HT-29 (cell line): ENCODE measurements at regions not wholly inside any gene's neighbourhood (a gene's known extent, or its start where the extent isn't known, plus 50 kb on each side); places are given as distances from the start of the nearest gene placed in this dataset.

ENCODE experiments used
- DNase-seq: peaks from one replicate; pipeline ENCODE4 v3.0.0-alpha.2; 2015; ENCODE audit warnings: low spot score

- no peak for DNase-seq
Observed at GRCh38 chr6:44705596-44705995, 318.1 kb downstream of the CDC5L start.

- no peak for DNase-seq
Observed at GRCh38 chr6:44706011-44706410, 318.5 kb downstream of the CDC5L start.

DNA sequence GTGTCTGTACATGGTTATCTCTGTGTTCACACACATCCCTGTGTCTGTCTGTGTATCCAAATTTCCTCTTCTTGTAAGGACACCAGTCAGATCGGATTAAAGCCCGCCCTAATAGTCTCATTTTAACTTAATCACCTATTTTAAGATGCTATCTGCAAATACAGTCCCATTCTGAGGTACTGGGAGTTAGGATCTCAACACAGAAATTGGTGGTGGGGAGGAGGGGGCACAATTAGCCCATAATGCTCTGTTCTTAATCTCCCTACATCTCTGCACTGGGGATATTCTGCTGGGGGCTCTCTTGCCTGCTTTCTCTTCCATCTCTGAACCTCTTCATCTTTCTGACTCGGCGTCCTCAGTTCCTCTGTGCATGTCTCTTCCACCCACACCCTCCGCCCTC, 320.7 kb downstream of the CDC5L start:
- no peak for DNase-seq

DNA sequence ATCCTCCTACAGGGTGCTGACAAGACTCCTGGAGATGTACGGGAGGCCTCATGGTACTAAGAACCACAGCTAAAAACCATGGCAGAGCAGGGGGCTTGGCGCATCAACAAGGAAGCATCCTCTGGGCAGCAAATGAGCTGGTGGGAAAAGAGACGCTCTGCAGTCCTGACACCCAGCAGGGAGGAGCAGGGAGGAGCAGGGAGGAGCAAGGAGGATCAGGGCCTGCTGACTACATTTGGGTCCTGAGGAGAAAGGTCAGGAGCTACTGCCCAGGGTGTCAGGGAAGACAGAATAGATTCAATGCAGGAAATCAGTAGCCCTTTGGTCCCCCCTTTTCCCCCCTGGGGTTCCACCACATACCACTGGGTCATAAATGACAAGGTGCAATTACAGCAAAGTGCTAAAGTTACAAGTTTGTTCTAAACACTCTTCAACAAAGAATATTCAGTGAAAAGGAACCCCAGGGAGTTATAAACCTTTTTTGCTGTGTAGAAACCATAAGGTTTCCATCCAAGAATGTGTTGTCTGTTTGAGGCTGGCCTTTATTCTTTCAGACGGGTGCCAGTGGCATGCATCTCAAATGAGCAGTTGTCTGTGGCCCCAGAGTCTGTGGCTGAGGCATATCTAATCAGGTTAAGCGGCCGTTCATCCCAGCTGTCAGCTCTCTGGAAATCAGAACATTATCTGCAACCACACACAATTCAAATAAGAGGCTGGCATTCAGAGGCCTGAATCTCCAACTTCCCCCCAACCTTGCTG, 325.0 kb downstream of the CDC5L start:
- no peak for DNase-seq

DNA sequence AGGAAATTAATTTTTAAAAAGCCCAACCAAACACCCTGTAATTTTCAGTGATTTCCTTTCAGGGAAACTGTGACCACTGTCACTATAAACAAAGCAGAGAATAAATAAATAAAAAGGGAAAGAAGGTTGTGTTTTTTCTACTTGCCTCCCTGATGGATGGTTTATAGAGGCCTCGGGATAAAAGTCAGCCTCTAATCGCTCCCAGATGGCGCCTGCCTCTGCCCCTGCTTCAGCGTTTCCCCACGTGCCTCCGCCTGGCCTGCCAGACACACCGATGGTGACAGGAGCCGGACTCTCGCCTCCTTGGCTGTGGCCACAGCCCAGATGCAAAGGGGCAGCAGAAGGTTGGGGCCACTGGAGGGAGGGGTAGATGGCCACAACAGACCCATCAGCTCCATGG, 327.7 kb downstream of the CDC5L start:
- no peak for DNase-seq

DNA sequence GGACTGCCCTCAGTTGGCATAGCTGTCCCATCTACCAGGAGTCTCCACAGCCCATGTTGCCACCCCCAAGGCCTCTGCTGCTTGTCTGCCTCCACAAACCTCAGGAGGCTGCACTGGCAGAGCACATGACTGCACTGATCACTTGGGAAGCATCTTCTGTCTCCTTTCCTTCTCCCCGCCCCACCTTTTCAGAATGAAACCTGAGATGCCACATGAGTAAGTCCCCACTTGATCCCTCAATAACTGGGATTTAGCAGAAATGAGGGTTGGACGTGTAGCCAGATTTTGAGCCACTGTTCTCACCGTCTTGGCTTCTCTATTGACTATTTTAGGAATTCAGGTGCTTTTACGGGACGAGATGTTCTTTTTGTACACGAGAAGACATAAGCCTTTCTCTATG, 328.4 kb downstream of the CDC5L start:
- DNase-seq = no peak

- DNase-seq = no peak
Observed at GRCh38 chr6:44717431-44717830, 329.9 kb downstream of the CDC5L start.

DNA sequence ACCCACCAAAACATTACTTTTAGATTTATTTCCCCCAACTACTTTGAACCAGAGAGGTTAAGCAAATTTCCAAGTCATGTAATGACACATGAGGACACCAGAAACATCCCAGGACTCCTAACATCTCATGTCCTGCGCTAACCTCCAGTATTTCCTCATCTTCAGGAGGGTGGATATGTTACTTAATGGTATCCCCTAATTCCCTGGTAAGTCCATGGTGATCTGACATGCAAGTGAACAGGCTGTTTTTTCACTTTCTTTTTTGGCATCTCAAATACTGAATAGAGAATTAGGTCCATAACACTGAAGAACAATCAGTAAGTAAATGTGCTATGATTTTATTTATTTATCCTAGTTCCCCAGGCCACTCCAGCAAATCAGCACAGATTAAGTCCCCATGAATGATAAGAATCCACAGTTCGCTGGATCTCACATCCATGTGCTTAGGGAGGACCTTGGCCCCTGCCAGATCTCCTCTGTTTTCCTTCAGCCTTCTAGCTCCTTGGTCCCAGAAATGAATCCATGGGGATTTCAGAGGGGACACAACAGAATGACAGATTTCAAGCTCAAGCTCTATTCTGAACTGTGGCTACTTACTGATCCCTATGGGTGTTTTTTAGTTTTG, 334.6 kb downstream of the CDC5L start:
- DNase-seq = no peak

DNA sequence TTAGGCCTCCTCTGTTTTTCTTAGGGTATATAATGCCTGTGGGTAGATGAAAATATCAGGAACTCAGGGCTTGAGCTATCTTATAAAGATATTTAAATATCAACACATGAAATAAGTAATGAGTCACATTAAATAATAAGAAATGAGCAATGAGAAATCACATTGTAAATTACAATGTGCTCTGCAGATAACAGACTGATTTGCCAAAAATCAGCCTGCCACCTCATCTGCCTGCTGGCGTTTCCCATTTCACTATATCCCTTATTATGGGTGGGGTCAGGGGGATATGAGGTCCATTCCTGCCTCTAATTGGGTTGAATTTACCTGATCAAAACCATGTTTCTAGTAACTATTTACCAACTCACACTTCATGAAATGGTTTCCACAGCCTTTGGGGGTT, 335.2 kb downstream of the CDC5L start:
- no peak for DNase-seq

GRCh38 chr6:44723439-44724197, 336.1 kb downstream of the CDC5L start:
- DNase-seq = no peak

- DNase-seq = no peak
Observed at GRCh38 chr6:44725070-44725469, 337.6 kb downstream of the CDC5L start.

- DNase-seq = no peak
Observed at GRCh38 chr6:44727651-44728630, 340.4 kb downstream of the CDC5L start.

- peak; percentile 58 for DNase-seq
Observed at GRCh38 chr6:44730771-44731391, 343.4 kb downstream of the CDC5L start.

DNA sequence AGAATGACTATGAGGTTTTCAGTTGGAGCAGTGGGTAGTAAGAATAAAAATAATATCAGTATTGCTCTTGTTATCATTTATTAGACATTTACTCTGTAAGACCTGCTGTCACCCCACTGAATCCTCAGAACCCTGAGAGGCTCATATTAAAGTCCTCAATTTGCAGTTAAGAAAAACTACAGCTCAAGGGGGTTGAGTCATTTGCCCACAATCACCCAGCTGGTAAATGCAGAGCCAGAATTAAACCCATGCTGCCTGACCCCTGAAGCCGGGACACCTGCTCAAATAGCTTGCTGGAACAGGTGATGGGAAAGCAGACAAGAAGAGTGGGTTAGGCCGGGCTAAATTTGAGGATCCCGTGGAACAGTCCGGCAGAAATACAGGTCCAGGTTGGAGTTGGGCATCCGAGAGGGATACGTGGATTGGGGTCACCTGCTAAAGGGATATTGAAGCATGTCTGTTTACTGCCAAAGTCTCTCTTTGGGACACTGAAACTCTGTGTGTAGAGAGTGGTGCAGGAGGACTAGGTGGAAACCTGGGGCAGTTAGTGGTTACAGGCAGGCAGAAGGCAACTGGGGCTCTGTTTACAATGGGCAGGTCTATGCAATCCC, 344.1 kb downstream of the CDC5L start:
- DNase-seq = no peak

- DNase-seq = no peak
Observed at GRCh38 chr6:44732243-44732642, 344.7 kb downstream of the CDC5L start.

- no peak for DNase-seq
Observed at GRCh38 chr6:44733126-44733525, 345.6 kb downstream of the CDC5L start.

- DNase-seq = peak; percentile 4
Observed at GRCh38 chr6:44733868-44734267, 346.4 kb downstream of the CDC5L start.

DNA sequence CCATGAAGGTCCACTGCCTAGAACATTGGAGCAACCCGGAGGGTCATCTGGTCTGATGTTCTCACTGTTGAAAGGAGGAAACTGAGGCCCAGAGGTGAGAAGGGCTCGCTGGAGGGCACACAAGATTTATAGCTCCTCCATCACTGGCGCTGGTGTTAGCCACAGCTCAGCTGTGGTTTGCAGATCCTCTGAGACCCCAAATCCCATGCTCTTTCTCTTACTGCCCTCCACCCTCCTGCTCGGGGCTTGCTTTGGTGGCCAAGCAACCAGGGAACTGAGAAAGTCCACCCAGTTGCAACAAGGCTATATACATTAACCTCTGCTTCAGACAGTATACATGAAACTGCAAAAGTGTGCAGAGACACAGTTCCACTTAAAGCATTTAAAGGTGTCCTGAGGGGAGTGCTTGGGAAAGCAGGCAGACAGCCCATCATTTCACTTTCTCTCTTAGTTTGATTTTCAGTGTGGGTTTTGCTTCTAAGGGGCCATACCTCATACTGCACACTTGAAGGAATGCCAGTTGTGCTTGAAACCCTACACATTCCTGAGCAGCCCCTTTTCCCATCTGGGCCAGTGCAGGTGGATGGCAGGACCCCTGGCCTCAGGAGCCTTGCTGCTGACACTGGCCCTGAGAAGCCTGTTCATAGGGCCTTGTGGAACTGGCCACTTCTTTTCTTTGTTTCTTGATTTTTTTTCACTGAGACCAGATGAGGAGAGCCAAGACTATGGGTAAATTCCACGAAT, 347.6 kb downstream of the CDC5L start:
- DNase-seq = no peak

GRCh38 chr6:44735630-44735963, 348.1 kb downstream of the CDC5L start:
- DNase-seq = no peak

DNA sequence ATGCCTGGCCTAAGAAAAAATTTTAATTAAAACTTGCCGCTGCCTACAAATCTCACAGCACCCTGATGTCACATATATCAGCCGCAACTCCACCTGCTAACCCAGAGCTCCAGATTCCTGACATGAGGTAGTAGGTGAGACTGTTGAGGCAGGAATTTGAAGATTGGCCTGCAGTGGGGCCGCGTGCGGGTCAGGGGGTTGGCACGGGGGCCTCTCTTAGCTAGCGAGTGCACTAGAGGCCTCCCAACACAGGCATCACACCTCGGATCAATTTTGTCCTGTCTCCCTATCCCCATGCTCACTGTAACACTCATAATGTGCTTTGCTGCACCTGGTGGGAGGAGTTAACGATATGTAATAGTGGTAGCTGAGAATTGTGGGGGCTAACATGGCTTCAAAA, 349.8 kb downstream of the CDC5L start:
- no peak for DNase-seq
